HCT116 (cell line): ENCODE measurements at regions not wholly inside any gene's neighbourhood (a gene's known extent, or its start where the extent isn't known, plus 50 kb on each side); places are given as distances from the start of the nearest gene placed in this dataset.

ENCODE experiments used
- ATAC-seq: fragments of 200-7000 bp; cut with Tn5 transposase; 2 replicates; pipeline ENCODE4 v1.9.1; 2020; ENCODE audit warnings: mild to moderate bottlenecking, moderate library complexity
- BruUV-seq: library from RNA; stranded (reverse); fragments of 400-500 nt; replicated peaks from 2 replicates; lab custom pipeline; 2021; lab: Mats Ljungman, UMichigan
- CTCF ChIA-PET: fragments of 300-600 bp; sonication (Branson Sonifier 250); formaldehyde crosslinking; loops from one replicate; lab custom pipeline; 2021; ENCODE audit warnings: antibody characterized with exemption; lab: Charles Lee
- POLR2A ChIA-PET: fragments of 300-600, 350-600 bp; sonication (Branson Sonifier 250); formaldehyde crosslinking; loops from one replicate; lab custom pipeline; 2021; ENCODE audit warnings: antibody characterized with exemption; lab: Charles Lee
- RAD21 ChIA-PET, 2 experiments: fragments of 300-600 bp; sonication (Branson Sonifier 250); formaldehyde crosslinking; loops; one replicate each; lab custom pipeline; 2023; ENCODE audit warnings: low total read pairs in 2 of 2; ENCODE audit not compliant: uncharacterized antibody in 2 of 2, unreplicated experiment in 2 of 2, low non-redundant PET in 1 of 2; lab: Charles Lee
- DNase-seq: peaks from one replicate; pipeline ENCODE4 v3.0.0-alpha.2; 2010; ENCODE audit warnings: low read depth, low spot score
- H2AFZ ChIP-seq: fragments of 200-600 bp; shearing (Covaris generic), sonication (generic); 2 replicates; pipeline ENCODE4 v1.6.1; 2017; ENCODE audit warnings: low read depth, mixed run types, mixed read lengths, antibody characterized with exemption, low read length; ENCODE audit not compliant: poor library complexity, severe bottlenecking
- H3K27ac ChIP-seq: 2 replicates; pipeline ENCODE4 v1.5.1; 2012; ENCODE audit warnings: low read depth, low read length
- H3K27me3 ChIP-seq: fragments of 200-600 bp; sonication (generic); 2 replicates; pipeline ENCODE4 v1.6.1; 2016; ENCODE audit warnings: mixed run types, low read length, mixed read lengths; ENCODE audit not compliant: insufficient read depth
- H3K36me3 ChIP-seq, 2 experiments: fragments of 200-500 bp in 1 of 2; fragments of 200-600 bp in 1 of 2; sonication (Bioruptor generic) in 1 of 2; sonication (generic) in 1 of 2; 2 replicates each; pipeline versions ENCODE4 v1.5.1 to v1.6.1; 2014 to 2016; ENCODE audit warnings: low read length in 2 of 2, inconsistent platforms in 1 of 2, mixed read lengths in 1 of 2, mixed run types in 1 of 2; ENCODE audit not compliant: insufficient read depth in 2 of 2, control insufficient read depth in 1 of 2
- H3K4me1 ChIP-seq, 2 experiments: fragments of 200-600 bp in 1 of 2; sonication (generic) in 1 of 2; 2 replicates each; pipeline versions ENCODE4 v1.5.1 to v1.6.1; 2012 to 2017; ENCODE audit warnings: low read length in 2 of 2, inconsistent platforms in 1 of 2, mild to moderate bottlenecking in 1 of 2, mixed read lengths in 1 of 2, mixed run types in 1 of 2, moderate library complexity in 1 of 2; ENCODE audit not compliant: insufficient read depth in 2 of 2, control insufficient read depth in 1 of 2
- H3K4me2 ChIP-seq: fragments of 200-600 bp; sonication (generic); 2 replicates; pipeline ENCODE4 v1.6.1; 2017; ENCODE audit warnings: mixed run types, low read length, mixed read lengths
- H3K4me3 ChIP-seq, 2 experiments: fragments of 200-600 bp in 1 of 2; sonication (generic) in 1 of 2; replicated peaks in 1 of 2; 2 replicates each; pipeline ENCODE4 v1.5.1; 2011 to 2016; ENCODE audit warnings: low read length in 2 of 2, control low read depth in 1 of 2, low read depth in 1 of 2, mild to moderate bottlenecking in 1 of 2, mixed read lengths in 1 of 2, mixed run types in 1 of 2
- H3K79me2 ChIP-seq: fragments of 200-600 bp; sonication (generic); 2 replicates; pipeline ENCODE4 v1.6.1; 2017; ENCODE audit warnings: mild to moderate bottlenecking, mixed run types, low read length, moderate library complexity, mixed read lengths; ENCODE audit not compliant: insufficient read depth
- H3K9ac ChIP-seq: fragments of 200-600 bp; sonication (generic); 2 replicates; pipeline ENCODE4 v1.6.1; 2016; ENCODE audit warnings: low read length, mixed read lengths
- H3K9me2 ChIP-seq: fragments of 200-600 bp; sonication (generic), shearing (Covaris generic); 2 replicates; pipeline ENCODE4 v1.6.1; 2017; ENCODE audit warnings: mixed run types, mild to moderate bottlenecking, moderate library complexity; ENCODE audit not compliant: insufficient read depth
- H3K9me3 ChIP-seq, 2 experiments: fragments of 200-500 bp in 1 of 2; fragments of 200-600 bp in 1 of 2; sonication (Bioruptor generic) in 1 of 2; sonication (generic) in 1 of 2; 2 replicates each; pipeline ENCODE4 v1.6.1; 2014 to 2017; ENCODE audit warnings: low read length in 2 of 2, mixed read lengths in 2 of 2, inconsistent platforms in 1 of 2, low read depth in 1 of 2, mild to moderate bottlenecking in 1 of 2, mixed run types in 1 of 2, moderate library complexity in 1 of 2; ENCODE audit not compliant: control insufficient read depth in 1 of 2, insufficient read depth in 1 of 2
- H4K20me1 ChIP-seq: fragments of 200-600 bp; sonication (generic), shearing (Covaris generic); 2 replicates; pipeline ENCODE4 v1.6.1; 2017; ENCODE audit warnings: mixed run types, mild to moderate bottlenecking, moderate library complexity; ENCODE audit not compliant: insufficient read depth
- CEBPB ChIP-seq: IDR thresholded peaks from 2 replicates; pipeline ENCODE4 v1.6.1; 2012; ENCODE audit warnings: low read depth
- EGR1 ChIP-seq: IDR thresholded peaks from 2 replicates; pipeline ENCODE4 v1.6.1; 2012; ENCODE audit warnings: low read depth
- ELF1 ChIP-seq: IDR thresholded peaks from 2 replicates; pipeline ENCODE4 v1.6.1; 2012; ENCODE audit warnings: low read depth, borderline replicate concordance
- EZH2phosphoT487 ChIP-seq: fragments of 200-600 bp; IDR thresholded peaks from 2 replicates; pipeline ENCODE4 v1.6.1; 2018; ENCODE audit warnings: antibody characterized with exemption, borderline replicate concordance
- JUND ChIP-seq: IDR thresholded peaks from 2 replicates; pipeline ENCODE4 v1.6.1; 2012
- MAX ChIP-seq: IDR thresholded peaks from 2 replicates; pipeline ENCODE4 v1.6.1; 2012
- POLR2A ChIP-seq: IDR thresholded peaks from 2 replicates; pipeline ENCODE4 v1.7.0; 2011; ENCODE audit warnings: borderline replicate concordance; ENCODE audit not compliant: insufficient read depth, insufficient read length; ENCODE audit errors: extremely low read depth
- POLR2AphosphoS5 ChIP-seq: IDR thresholded peaks from 2 replicates; pipeline ENCODE4 v1.6.1; 2011; ENCODE audit warnings: mild to moderate bottlenecking, low read depth, low read length, moderate library complexity
- REST ChIP-seq: IDR thresholded peaks from 2 replicates; pipeline ENCODE4 v1.6.1; 2012; ENCODE audit warnings: low read depth
- SP1 ChIP-seq: IDR thresholded peaks from 2 replicates; pipeline ENCODE4 v1.6.1; 2012; ENCODE audit warnings: low read depth
- SRF ChIP-seq: IDR thresholded peaks from 2 replicates; pipeline ENCODE4 v1.6.1; 2012; ENCODE audit warnings: low read depth
- TCF7L2 ChIP-seq: IDR thresholded peaks from 2 replicates; pipeline ENCODE4 v1.7.0; 2011; ENCODE audit warnings: borderline replicate concordance, inconsistent platforms; ENCODE audit not compliant: insufficient read depth, insufficient read length; ENCODE audit errors: extremely low read depth
- ZBTB33 ChIP-seq: IDR thresholded peaks from 2 replicates; pipeline ENCODE4 v1.6.1; 2011; ENCODE audit warnings: mild to moderate bottlenecking, low read length, moderate library complexity; ENCODE audit not compliant: insufficient replicate concordance; ENCODE audit errors: extremely low read depth
- ZFX ChIP-seq: fragments of 450-650 bp; IDR thresholded peaks from 2 replicates; pipeline ENCODE4 v1.6.1; 2017
- ZNF274 ChIP-seq: fragments of 200-500 bp; sonication (Bioruptor generic); IDR thresholded peaks from 2 replicates; pipeline ENCODE4 v1.6.1; 2014; ENCODE audit warnings: mild to moderate bottlenecking, low read depth, low read length, inconsistent platforms
- intact Hi-C: fragments of 100-400 bp; cut with micrococcal nuclease; formaldehyde crosslinking; loops from 2 replicates; pipeline ENCODE4 v1.10.0; 2022

- no peak for TF ChIP-seq REST
- TF ChIP-seq ZFX: no peak
- TF ChIP-seq ZBTB33: no peak
- no peak for TF ChIP-seq JUND
- no peak for TF ChIP-seq MAX
- TF ChIP-seq CEBPB: no peak
- TF ChIP-seq POLR2A: no peak
- no peak for TF ChIP-seq POLR2AphosphoS5
These were observed 809.6 kb upstream of the NR2F2 start (continued) for GRCh38 chr15:95520922-95521321.

- intact Hi-C loops: no loop called here
- TF ChIP-seq ELF1 (no peak), ZFX (no peak), EZH2phosphoT487 (no peak), MAX (no peak), ZBTB33 (no peak), ZNF274 (no peak), SRF (no peak), EGR1 (no peak), SP1 (no peak), CEBPB (no peak), TCF7L2 (no peak)
These were observed 808.0 kb upstream of the NR2F2 start for GRCh38 chr15:95522533-95522932.

More at GRCh38 chr15:95522533-95522932, 808.0 kb upstream of the NR2F2 start:
- H3K4me1 ChIP-seq: no peaks in the 10 kb centered on the region
- H3K9ac ChIP-seq: no peak overlapping the region
- H3K9me3 ChIP-seq: no peaks in the 10 kb centered on the region
- H3K36me3 ChIP-seq: no peaks in the 10 kb centered on the region
- H2AFZ ChIP-seq: no peak overlapping the region
- H3K27me3 ChIP-seq: no peaks in the 10 kb centered on the region
- no peaks in the 10 kb centered on the region for H3K9me2 ChIP-seq
- ATAC-seq (no peak), DNase-seq (no peak)
- no peak overlapping the region for H3K4me3 ChIP-seq
- no peaks in the 10 kb centered on the region for H4K20me1 ChIP-seq
- H3K79me2 ChIP-seq: no peaks in the 10 kb centered on the region
- no peak overlapping the region for H3K27ac ChIP-seq
- no peak overlapping the region for H3K4me2 ChIP-seq
- ChIA-PET POLR2A (no interaction called here), CTCF (no interaction called here), RAD21 (no interaction called here)
- no TSS peak for BruUV-seq
